ENCODE measurements at regions not wholly inside any gene's neighbourhood (a gene's known extent, or its start where the extent isn't known, plus 50 kb on each side); places are given as distances from the start of the nearest gene placed in this dataset.

DNA sequence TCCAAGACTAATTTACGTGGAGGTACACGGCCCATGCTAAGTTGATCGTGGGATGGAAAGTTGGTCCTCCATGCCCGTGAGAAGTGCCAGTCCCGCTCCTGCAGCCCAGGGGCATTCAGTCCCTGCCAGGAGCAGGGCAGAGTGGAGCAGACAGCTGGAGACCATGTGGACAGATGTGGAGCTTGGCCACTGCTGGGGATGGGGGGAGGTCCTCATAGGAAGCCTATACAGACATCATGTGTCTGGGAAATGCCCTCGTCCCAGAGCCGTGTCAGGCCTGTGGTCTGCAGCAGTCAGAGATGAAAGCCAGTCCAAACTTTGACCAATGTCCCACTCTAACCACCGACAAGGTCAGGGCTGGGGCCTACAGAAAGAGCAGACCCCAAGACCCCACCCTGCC, 118.4 kb downstream of the CPZ start (continued):
- TF ChIP-seq, protein P1, sequence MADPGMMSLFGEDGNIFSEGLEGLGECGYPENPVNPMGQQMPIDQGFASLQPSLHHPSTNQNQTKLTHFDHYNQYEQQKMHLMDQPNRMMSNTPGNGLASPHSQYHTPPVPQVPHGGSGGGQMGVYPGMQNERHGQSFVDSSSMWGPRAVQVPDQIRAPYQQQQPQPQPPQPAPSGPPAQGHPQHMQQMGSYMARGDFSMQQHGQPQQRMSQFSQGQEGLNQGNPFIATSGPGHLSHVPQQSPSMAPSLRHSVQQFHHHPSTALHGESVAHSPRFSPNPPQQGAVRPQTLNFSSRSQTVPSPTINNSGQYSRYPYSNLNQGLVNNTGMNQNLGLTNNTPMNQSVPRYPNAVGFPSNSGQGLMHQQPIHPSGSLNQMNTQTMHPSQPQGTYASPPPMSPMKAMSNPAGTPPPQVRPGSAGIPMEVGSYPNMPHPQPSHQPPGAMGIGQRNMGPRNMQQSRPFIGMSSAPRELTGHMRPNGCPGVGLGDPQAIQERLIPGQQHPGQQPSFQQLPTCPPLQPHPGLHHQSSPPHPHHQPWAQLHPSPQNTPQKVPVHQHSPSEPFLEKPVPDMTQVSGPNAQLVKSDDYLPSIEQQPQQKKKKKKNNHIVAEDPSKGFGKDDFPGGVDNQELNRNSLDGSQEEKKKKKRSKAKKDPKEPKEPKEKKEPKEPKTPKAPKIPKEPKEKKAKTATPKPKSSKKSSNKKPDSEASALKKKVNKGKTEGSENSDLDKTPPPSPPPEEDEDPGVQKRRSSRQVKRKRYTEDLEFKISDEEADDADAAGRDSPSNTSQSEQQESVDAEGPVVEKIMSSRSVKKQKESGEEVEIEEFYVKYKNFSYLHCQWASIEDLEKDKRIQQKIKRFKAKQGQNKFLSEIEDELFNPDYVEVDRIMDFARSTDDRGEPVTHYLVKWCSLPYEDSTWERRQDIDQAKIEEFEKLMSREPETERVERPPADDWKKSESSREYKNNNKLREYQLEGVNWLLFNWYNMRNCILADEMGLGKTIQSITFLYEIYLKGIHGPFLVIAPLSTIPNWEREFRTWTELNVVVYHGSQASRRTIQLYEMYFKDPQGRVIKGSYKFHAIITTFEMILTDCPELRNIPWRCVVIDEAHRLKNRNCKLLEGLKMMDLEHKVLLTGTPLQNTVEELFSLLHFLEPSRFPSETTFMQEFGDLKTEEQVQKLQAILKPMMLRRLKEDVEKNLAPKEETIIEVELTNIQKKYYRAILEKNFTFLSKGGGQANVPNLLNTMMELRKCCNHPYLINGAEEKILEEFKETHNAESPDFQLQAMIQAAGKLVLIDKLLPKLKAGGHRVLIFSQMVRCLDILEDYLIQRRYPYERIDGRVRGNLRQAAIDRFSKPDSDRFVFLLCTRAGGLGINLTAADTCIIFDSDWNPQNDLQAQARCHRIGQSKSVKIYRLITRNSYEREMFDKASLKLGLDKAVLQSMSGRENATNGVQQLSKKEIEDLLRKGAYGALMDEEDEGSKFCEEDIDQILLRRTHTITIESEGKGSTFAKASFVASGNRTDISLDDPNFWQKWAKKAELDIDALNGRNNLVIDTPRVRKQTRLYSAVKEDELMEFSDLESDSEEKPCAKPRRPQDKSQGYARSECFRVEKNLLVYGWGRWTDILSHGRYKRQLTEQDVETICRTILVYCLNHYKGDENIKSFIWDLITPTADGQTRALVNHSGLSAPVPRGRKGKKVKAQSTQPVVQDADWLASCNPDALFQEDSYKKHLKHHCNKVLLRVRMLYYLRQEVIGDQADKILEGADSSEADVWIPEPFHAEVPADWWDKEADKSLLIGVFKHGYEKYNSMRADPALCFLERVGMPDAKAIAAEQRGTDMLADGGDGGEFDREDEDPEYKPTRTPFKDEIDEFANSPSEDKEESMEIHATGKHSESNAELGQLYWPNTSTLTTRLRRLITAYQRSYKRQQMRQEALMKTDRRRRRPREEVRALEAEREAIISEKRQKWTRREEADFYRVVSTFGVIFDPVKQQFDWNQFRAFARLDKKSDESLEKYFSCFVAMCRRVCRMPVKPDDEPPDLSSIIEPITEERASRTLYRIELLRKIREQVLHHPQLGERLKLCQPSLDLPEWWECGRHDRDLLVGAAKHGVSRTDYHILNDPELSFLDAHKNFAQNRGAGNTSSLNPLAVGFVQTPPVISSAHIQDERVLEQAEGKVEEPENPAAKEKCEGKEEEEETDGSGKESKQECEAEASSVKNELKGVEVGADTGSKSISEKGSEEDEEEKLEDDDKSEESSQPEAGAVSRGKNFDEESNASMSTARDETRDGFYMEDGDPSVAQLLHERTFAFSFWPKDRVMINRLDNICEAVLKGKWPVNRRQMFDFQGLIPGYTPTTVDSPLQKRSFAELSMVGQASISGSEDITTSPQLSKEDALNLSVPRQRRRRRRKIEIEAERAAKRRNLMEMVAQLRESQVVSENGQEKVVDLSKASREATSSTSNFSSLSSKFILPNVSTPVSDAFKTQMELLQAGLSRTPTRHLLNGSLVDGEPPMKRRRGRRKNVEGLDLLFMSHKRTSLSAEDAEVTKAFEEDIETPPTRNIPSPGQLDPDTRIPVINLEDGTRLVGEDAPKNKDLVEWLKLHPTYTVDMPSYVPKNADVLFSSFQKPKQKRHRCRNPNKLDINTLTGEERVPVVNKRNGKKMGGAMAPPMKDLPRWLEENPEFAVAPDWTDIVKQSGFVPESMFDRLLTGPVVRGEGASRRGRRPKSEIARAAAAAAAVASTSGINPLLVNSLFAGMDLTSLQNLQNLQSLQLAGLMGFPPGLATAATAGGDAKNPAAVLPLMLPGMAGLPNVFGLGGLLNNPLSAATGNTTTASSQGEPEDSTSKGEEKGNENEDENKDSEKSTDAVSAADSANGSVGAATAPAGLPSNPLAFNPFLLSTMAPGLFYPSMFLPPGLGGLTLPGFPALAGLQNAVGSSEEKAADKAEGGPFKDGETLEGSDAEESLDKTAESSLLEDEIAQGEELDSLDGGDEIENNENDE (IDR thresholded peaks at IDR 0.05; ENCODE audit: insufficient replicate concordance, low read length) = no peak
- TF ChIP-seq PHF8 (conservative IDR thresholded peaks at IDR 0.05; ENCODE audit: low read depth, low read length) (no peak), EGR1 (IDR thresholded peaks at IDR 0.05; ENCODE audit: borderline replicate concordance, low read depth, low read length) (no peak), CTBP2 (IDR thresholded peaks at IDR 0.05; ENCODE audit: borderline replicate concordance, insufficient read depth, insufficient read length, low read length) (no peak), CBX5 (IDR thresholded peaks at IDR 0.05; ENCODE audit: low read depth, low read length) (no peak), KDM1A (IDR thresholded peaks at IDR 0.05; ENCODE audit: borderline replicate concordance, low read length) (no peak), RBBP5 (IDR thresholded peaks at IDR 0.05; ENCODE audit: borderline replicate concordance, low read depth, low read length) (no peak), ATF2 (IDR thresholded peaks at IDR 0.05; ENCODE audit: low read length) (no peak)
- TF ChIP-seq, protein P2, sequence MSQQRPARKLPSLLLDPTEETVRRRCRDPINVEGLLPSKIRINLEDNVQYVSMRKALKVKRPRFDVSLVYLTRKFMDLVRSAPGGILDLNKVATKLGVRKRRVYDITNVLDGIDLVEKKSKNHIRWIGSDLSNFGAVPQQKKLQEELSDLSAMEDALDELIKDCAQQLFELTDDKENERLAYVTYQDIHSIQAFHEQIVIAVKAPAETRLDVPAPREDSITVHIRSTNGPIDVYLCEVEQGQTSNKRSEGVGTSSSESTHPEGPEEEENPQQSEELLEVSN (IDR thresholded peaks at IDR 0.05) = no peak

Measured in H1 (cell line).